ENCODE measurements at regions not wholly inside any gene's neighbourhood (a gene's known extent, or its start where the extent isn't known, plus 50 kb on each side); places are given as distances from the start of the nearest gene placed in this dataset.
"Not testable (repeated sequence)": the region's sequence is repeated elsewhere in the genome, so short reads cannot be mapped to it uniquely, and the experiment has no call there.

DNA sequence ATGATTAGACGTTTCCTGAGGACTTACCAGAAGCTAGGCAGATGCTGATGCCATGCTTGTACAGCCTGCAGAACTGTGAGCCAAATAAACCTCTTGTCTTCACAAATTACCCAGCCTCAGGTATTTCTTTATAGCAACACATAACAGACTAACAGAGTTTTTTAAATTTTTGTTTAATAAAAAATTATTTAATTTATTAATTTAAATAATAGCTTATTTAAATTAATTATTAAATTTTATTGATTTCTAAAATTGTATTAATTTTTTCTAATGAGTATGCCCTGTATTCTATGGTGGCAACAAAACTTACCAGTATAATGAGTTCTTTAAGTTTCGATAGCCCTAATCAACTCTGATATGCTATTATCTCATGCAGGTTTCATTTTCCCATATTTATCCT, 259.8 kb downstream of the IKZF2 start:
- H3K27ac ChIP-seq (ENCODE audit: poor library complexity, severe bottlenecking), result no peak overlapping the region
- no peaks in the 10 kb centered on the region for H3K4me1 ChIP-seq (ENCODE audit: insufficient read depth, poor library complexity, severe bottlenecking)
- H3K27me3 ChIP-seq (ENCODE audit: insufficient read depth, poor library complexity, severe bottlenecking), result no peaks in the 10 kb centered on the region
- no peak for ATAC-seq (ENCODE audit: low read depth)
- H3K4me3 ChIP-seq (ENCODE audit: severe bottlenecking), result no peak overlapping the region
- no peaks in the 10 kb centered on the region for H3K36me3 ChIP-seq (ENCODE audit: low read depth)
- DNase-seq (ENCODE audit: low spot score), result no peak
- no peaks in the 10 kb centered on the region for H3K9me3 ChIP-seq (ENCODE audit: severe bottlenecking)
- TF ChIP-seq, protein P1, sequence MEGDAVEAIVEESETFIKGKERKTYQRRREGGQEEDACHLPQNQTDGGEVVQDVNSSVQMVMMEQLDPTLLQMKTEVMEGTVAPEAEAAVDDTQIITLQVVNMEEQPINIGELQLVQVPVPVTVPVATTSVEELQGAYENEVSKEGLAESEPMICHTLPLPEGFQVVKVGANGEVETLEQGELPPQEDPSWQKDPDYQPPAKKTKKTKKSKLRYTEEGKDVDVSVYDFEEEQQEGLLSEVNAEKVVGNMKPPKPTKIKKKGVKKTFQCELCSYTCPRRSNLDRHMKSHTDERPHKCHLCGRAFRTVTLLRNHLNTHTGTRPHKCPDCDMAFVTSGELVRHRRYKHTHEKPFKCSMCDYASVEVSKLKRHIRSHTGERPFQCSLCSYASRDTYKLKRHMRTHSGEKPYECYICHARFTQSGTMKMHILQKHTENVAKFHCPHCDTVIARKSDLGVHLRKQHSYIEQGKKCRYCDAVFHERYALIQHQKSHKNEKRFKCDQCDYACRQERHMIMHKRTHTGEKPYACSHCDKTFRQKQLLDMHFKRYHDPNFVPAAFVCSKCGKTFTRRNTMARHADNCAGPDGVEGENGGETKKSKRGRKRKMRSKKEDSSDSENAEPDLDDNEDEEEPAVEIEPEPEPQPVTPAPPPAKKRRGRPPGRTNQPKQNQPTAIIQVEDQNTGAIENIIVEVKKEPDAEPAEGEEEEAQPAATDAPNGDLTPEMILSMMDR (IDR thresholded peaks at IDR 0.05; ENCODE audit: poor library complexity, severe bottlenecking), result no peak

DNA sequence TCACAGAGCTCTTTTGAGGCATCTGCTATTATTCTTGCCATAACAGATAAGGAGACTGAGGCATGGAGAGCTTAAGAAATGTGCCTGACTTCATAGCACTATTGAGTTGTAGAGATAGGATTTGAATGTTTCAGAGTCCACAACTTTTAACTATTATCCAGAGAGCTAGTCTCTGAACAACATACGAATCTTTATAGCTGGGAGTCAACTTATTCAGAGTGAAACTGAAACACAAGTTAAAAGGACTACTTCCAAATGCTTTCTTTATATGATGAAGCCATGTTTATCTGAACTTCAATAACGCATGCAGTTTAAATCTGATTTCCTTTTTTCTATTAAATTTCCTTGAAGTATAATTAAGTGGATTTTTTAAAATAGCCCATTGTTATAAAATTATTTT, 268.8 kb downstream of the IKZF2 start:
- Histone ChIP-seq H3K36me3 (ENCODE audit: low read depth) (no peaks in the 10 kb centered on the region), H3K27ac (ENCODE audit: poor library complexity, severe bottlenecking) (no peak overlapping the region), H3K9me3 (ENCODE audit: severe bottlenecking) (no peaks in the 10 kb centered on the region), H3K4me1 (ENCODE audit: insufficient read depth, poor library complexity, severe bottlenecking) (no peaks in the 10 kb centered on the region), H3K27me3 (ENCODE audit: insufficient read depth, poor library complexity, severe bottlenecking) (no peaks in the 10 kb centered on the region), H3K4me3 (ENCODE audit: severe bottlenecking) (no peak overlapping the region)
- DNase-seq (ENCODE audit: low spot score) (no peak), ATAC-seq (ENCODE audit: low read depth) (no peak)
- TF ChIP-seq, protein P1 (IDR thresholded peaks at IDR 0.05; ENCODE audit: poor library complexity, severe bottlenecking), result no peak

DNA sequence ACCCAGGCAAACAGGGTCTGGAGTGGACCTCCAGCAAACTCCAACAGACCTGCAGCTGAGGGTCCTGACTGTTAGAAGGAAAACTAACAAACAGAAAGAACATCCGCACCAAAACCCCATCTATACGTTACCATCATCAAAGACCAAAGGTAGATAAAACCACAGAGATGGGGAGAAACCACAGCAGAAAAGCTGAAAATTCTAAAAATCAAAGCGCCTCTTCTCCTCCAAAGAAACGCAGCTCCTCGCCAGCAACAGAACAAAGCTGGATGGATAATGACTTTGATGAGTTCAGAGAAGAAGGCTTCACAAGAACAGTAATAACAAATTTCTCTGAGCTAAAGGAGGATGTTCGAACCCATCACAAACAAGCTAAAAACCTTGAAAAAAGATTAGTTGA, 274.9 kb downstream of the IKZF2 start:
- H3K4me1 ChIP-seq (ENCODE audit: insufficient read depth, poor library complexity, severe bottlenecking); H3K27ac ChIP-seq (ENCODE audit: poor library complexity, severe bottlenecking); H3K9me3 ChIP-seq (ENCODE audit: severe bottlenecking); H3K27me3 ChIP-seq (ENCODE audit: insufficient read depth, poor library complexity, severe bottlenecking); H3K36me3 ChIP-seq (ENCODE audit: low read depth); DNase-seq (ENCODE audit: low spot score); H3K4me3 ChIP-seq (ENCODE audit: severe bottlenecking); ATAC-seq (ENCODE audit: low read depth): not testable (repeated sequence)

DNA sequence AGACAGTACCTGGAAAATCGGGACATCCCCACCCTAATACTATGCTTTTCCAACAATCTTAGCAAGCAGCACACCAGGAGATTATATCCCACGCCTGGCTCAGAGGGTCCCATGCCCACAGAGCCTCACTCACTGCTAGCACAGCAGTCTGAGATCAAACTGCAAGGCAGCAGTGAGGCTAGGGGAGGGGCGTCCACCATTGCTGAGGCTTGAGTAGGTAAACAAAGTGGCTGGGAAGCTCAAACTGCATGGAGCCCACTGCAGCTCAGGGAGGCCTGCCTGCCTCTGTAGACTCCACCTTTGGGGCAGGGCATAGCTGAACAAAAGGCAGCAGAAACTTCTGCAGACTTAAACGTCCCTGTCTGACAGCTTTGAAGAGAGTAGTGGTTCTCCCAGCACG, 275.5 kb downstream of the IKZF2 start:
- DNase-seq (ENCODE audit: low spot score); H3K36me3 ChIP-seq (ENCODE audit: low read depth); H3K27ac ChIP-seq (ENCODE audit: poor library complexity, severe bottlenecking); H3K4me1 ChIP-seq (ENCODE audit: insufficient read depth, poor library complexity, severe bottlenecking); H3K4me3 ChIP-seq (ENCODE audit: severe bottlenecking); ATAC-seq (ENCODE audit: low read depth); H3K27me3 ChIP-seq (ENCODE audit: insufficient read depth, poor library complexity, severe bottlenecking); H3K9me3 ChIP-seq (ENCODE audit: severe bottlenecking): not testable (repeated sequence)

DNA sequence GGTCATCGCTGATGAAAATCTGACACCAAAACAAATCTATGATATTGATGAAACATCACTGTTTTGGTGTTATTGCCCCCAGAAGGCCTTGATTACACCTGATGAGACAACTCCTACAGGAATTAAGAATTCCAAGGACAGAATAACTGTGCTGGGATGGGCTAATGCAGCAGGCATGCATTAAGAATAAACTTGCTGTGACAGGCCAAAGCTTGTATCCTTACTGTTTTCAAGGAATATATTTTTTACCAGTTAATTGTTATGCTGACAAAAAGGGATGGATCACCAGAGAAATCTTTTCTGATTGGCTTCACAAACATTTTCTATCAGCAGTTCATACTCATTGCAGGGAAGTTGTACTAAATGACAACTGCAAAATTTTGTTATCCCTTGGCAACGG, 278.2 kb downstream of the IKZF2 start:
- no peaks in the 10 kb centered on the region for H3K9me3 ChIP-seq (ENCODE audit: severe bottlenecking)
- ATAC-seq (ENCODE audit: low read depth), result no peak
- no peak for DNase-seq (ENCODE audit: low spot score)
- H3K27ac ChIP-seq (ENCODE audit: poor library complexity, severe bottlenecking), result no peak overlapping the region
- H3K36me3 ChIP-seq (ENCODE audit: low read depth), result no peaks in the 10 kb centered on the region
- no peaks in the 10 kb centered on the region for H3K4me1 ChIP-seq (ENCODE audit: insufficient read depth, poor library complexity, severe bottlenecking)
- no peaks in the 10 kb centered on the region for H3K27me3 ChIP-seq (ENCODE audit: insufficient read depth, poor library complexity, severe bottlenecking)
- TF ChIP-seq, protein P1 (IDR thresholded peaks at IDR 0.05; ENCODE audit: poor library complexity, severe bottlenecking), result no peak
- H3K4me3 ChIP-seq (ENCODE audit: severe bottlenecking), result no peak overlapping the region

DNA sequence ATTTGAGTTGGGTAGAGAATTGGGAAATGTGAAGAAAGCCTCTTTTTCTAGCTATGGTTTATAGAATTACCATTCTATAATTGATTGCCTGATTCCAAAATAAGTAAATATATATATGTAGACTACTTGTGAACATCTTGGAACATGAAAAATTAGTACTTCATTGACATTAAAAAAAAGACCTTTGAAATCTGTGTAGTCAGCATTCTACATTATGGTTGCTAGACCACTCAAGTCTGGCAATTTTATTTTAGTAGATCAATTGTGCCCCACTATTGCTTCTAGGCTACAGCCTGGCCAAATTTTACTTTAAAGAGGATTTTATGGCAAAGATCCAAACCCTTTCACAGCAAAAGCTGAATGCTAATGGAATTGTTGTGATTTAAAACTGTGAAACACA, 279.8 kb downstream of the IKZF2 start:
- no peak overlapping the region for H3K4me3 ChIP-seq (ENCODE audit: severe bottlenecking)
- TF ChIP-seq, protein P1 (IDR thresholded peaks at IDR 0.05; ENCODE audit: poor library complexity, severe bottlenecking), result no peak
- DNase-seq (ENCODE audit: low spot score) (no peak), ATAC-seq (ENCODE audit: low read depth) (no peak)
- H3K36me3 ChIP-seq (ENCODE audit: low read depth), result no peaks in the 10 kb centered on the region
- no peak overlapping the region for H3K27ac ChIP-seq (ENCODE audit: poor library complexity, severe bottlenecking)
- H3K27me3 ChIP-seq (ENCODE audit: insufficient read depth, poor library complexity, severe bottlenecking), result no peaks in the 10 kb centered on the region
- H3K9me3 ChIP-seq (ENCODE audit: severe bottlenecking), result peaks cover 1% of the 10 kb centered on the region
- no peaks in the 10 kb centered on the region for H3K4me1 ChIP-seq (ENCODE audit: insufficient read depth, poor library complexity, severe bottlenecking)
